Right lobe of liver (tissue), 4 donors: ENCODE measurements at regions not wholly inside any gene's neighbourhood (a gene's known extent, or its start where the extent isn't known, plus 50 kb on each side); places are given as distances from the start of the nearest gene placed in this dataset.

Experiments
- POLR2A ChIP-seq: fragments of 450-650 bp; IDR thresholded peaks from one replicate; pipeline ENCODE4 v1.6.1; 2017; ENCODE audit warnings: antibody characterized with exemption, mild to moderate bottlenecking
- TF ChIP-seq, protein P1 (sequence below), 4 donors: fragments of 200-600 bp in 3 of 4; fragments of 450-650 bp in 1 of 4; IDR thresholded peaks; one replicate each; pipeline versions ENCODE4 v1.5.1 to v1.8.0; 2016 to 2022; ENCODE audit warnings: antibody characterized with exemption in 4 of 4, mild to moderate bottlenecking in 2 of 4
- donor health status: DM: no; HTN: no; CAD: no.
- donor health status: DM: no; HTN: no; CAD: no.
- donor health status: DM: no; HTN: yes; CAD: no.

DNA sequence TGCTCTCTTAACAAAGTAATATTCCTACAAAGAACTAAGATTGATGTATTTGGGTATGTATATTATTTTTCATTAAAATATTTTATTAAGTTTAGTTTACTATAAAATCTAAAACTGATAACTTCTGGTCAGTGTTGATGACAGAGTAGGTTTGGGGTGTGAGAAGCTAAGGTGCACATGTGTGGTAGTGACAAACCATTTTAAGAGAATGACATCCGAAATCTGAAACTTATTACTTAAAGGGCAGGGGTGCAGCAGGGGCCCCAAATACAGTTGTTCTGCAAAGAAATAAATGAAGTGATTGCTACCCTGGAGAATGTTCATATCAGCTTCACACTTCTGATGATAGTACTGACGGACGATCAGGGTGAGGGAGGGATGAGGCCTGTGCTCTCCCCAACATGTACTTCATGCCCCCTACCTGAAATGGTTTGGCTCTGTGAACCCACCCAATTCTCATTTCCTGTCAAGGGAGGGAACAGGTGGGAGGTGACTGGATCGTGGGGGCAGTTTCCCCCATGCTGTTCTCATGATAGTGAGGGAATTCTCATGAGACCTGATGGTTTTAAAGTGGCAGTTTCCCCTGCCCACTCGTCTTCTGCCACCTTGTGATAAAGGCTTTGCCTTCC, 125.3 kb upstream of the RFX3 start:
- no peak for TF ChIP-seq POLR2A
- TF ChIP-seq, protein P1, sequence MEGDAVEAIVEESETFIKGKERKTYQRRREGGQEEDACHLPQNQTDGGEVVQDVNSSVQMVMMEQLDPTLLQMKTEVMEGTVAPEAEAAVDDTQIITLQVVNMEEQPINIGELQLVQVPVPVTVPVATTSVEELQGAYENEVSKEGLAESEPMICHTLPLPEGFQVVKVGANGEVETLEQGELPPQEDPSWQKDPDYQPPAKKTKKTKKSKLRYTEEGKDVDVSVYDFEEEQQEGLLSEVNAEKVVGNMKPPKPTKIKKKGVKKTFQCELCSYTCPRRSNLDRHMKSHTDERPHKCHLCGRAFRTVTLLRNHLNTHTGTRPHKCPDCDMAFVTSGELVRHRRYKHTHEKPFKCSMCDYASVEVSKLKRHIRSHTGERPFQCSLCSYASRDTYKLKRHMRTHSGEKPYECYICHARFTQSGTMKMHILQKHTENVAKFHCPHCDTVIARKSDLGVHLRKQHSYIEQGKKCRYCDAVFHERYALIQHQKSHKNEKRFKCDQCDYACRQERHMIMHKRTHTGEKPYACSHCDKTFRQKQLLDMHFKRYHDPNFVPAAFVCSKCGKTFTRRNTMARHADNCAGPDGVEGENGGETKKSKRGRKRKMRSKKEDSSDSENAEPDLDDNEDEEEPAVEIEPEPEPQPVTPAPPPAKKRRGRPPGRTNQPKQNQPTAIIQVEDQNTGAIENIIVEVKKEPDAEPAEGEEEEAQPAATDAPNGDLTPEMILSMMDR (IDR thresholded peaks at IDR 0.05) = no peak
